ENCODE measurements at regions not wholly inside any gene's neighbourhood (a gene's known extent, or its start where the extent isn't known, plus 50 kb on each side); places are given as distances from the start of the nearest gene placed in this dataset.

- TF ChIP-seq POLR2A (IDR thresholded peaks at IDR 0.05; ENCODE audit: low read length) (no peak), REST (IDR thresholded peaks at IDR 0.05) (no peak), TP53 (CRISPR knock-in tag; IDR thresholded peaks at IDR 0.05) (no peak), RAD21 (conservative IDR thresholded peaks at IDR 0.05 in 1 of 2, IDR thresholded peaks at IDR 0.05 in 1 of 2) (no peak), CTCF (IDR thresholded peaks at IDR 0.05) (no peak), RNF2 (IDR thresholded peaks at IDR 0.05; ENCODE audit: borderline replicate concordance, low read depth) (no peak)
These were observed 563.7 kb downstream of the CDK5RAP2 start for GRCh38 chr9:120016231-120016630.

Measured in A549 (cell line).